ENCODE measurements at regions not wholly inside any gene's neighbourhood (a gene's known extent, or its start where the extent isn't known, plus 50 kb on each side); places are given as distances from the start of the nearest gene placed in this dataset.

DNA sequence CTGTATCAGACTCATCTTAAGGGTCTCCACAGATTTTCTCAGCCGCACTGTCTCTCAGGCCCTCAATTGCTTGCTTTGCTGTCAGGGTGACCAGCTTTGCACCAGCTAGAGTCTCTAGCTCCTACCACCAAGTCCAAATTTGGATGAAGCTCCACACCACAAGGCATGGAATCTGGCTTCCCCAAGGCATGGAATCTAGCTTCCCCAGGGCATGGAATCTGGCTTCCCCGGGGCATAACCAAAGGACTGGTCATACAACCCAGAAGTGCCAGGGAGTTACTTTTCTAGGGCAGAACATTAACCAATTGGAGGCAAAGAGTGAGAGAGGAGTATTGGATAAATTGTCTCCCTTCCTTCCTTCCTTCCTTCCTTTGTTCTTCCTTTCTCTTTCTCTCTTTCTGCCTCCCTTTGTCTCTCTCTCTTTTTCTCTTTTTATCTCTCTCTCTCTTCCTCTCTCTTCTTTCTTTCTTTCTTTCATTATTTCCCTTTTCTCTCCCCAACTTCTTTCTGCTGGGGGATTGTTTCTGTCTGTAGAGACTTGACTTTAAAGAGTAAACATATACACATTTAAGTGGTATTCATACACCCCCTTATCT, 76.9 kb upstream of the HAO2 start:
- Mint-ChIP-seq H3K36me3 (ENCODE audit: insufficient read depth) (no peaks in the 10 kb centered on the region), H3K4me3 (no peak overlapping the region), H3K27me3 (peaks cover 9% of the 10 kb centered on the region), H3K27ac (ENCODE audit: low read depth) (no peak overlapping the region), H3K9me3 (no peaks in the 10 kb centered on the region), H3K4me1 (no peaks in the 10 kb centered on the region)
- no peak for DNase-seq (ENCODE audit: low spot score in 2 of 2)
- no peak for ATAC-seq (replicated peaks; ENCODE audit: extremely low read depth, poor library complexity, severe bottlenecking)

DNA sequence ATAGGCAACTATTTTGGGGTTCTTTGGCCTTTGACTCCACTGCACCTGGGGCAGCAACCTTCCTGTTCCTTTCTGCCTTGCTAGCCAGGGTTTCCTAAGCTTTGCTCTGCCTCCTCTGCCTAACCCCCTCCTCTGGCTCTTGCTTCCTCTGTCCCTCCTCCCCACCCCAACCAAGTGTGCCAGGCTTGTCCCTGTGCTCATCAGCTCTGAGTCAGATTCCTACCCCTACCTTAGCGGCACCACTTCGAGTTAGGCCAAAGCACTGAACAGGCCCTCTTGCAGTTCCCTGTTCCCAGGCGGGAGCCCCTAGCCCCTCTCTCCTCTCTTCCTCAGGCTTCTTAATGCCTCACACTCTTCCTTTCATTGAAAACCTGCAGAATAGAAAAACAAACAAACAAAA, 74.8 kb upstream of the HAO2 start:
- Mint-ChIP-seq H3K9me3 (no peaks in the 10 kb centered on the region), H3K27ac (ENCODE audit: low read depth) (no peak overlapping the region), H3K27me3 (peaks cover 11% of the 10 kb centered on the region), H3K36me3 (ENCODE audit: insufficient read depth) (no peaks in the 10 kb centered on the region), H3K4me3 (no peak overlapping the region), H3K4me1 (no peaks in the 10 kb centered on the region)
- ATAC-seq (replicated peaks; ENCODE audit: extremely low read depth, poor library complexity, severe bottlenecking) (no peak), DNase-seq (ENCODE audit: low spot score in 2 of 2) (no peak)

DNA sequence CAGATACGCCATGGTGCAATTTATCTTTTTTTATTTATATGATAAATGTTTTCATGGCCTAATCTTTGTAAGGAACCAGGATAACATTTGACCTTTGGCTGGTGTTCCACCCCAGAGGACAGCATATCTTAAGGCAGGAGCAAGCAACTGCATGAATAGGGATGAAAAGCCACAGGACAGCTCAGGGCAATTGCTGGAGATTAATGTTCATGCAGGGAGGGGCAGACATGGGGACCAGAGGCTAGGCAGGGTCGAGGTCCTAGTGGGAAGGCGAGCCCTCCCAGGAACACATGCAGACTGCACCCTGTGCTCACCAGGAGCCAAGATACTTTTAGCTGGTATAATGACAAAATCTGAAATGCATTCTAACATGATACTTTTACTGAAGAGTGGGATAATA, 74.4 kb upstream of the HAO2 start:
- H3K4me3 Mint-ChIP-seq: no peak overlapping the region
- DNase-seq (ENCODE audit: low spot score in 2 of 2) (no peak), ATAC-seq (replicated peaks; ENCODE audit: extremely low read depth, poor library complexity, severe bottlenecking) (no peak)
- H3K27me3 Mint-ChIP-seq: peaks cover 11% of the 10 kb centered on the region
- H3K27ac Mint-ChIP-seq (ENCODE audit: low read depth): no peak overlapping the region
- H3K9me3 Mint-ChIP-seq: no peaks in the 10 kb centered on the region
- H3K36me3 Mint-ChIP-seq (ENCODE audit: insufficient read depth): no peaks in the 10 kb centered on the region
- H3K4me1 Mint-ChIP-seq: no peaks in the 10 kb centered on the region

DNA sequence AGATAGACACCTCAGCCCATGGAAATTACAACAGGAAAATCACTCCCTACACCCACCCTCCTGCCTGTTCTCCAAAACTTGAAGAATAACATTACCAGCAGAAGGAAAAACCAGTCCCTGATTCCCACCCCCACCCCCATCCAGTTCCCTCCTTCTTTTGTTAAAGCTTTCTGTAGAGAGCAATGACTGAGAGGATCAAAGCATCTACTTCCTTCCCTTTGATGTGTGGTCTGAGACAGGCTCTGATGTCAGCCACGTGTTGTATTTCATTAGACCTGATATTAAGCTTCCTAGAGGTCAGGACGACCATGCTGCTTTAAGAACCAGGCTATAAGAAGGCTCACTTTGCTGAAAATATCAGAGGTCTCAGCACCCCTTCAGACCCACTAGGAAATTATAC, 73.9 kb upstream of the HAO2 start:
- DNase-seq (ENCODE audit: low spot score in 2 of 2): no peak
- Mint-ChIP-seq H3K27me3 (peaks cover 11% of the 10 kb centered on the region), H3K36me3 (ENCODE audit: insufficient read depth) (no peaks in the 10 kb centered on the region), H3K9me3 (no peaks in the 10 kb centered on the region), H3K4me1 (no peaks in the 10 kb centered on the region), H3K27ac (ENCODE audit: low read depth) (no peak overlapping the region), H3K4me3 (no peak overlapping the region)
- no peak for ATAC-seq (replicated peaks; ENCODE audit: extremely low read depth, poor library complexity, severe bottlenecking)

DNA sequence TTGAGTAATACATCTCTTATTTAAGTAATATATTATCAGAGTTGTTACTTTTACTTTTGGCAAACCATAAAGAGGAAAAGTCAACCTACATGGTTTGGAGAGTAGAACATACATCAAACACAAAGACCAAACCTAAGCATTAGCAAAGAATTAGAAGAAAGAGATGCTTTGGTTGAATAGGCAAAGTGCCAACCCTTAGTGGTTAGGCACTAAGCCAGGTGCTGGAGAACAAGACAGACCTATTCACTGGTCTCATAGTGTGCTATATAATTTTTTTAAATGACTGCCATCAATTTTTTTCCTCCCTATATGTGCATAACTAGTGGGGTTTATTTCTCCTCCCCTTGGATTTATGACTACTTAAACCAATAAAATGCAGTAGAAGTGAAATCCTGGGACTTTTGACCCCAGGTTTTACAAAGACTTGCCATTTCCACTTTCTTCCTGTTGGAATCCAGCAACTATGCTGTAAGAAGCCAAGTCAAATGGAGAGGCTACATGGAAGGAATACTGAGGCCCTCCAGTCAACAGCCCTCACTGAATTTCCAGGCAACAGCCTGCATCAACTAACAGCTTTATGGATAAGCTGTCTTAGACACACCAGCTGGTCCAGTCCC, 69.8 kb upstream of the HAO2 start:
- H3K4me1 Mint-ChIP-seq: no peaks in the 10 kb centered on the region
- no peaks in the 10 kb centered on the region for H3K36me3 Mint-ChIP-seq (ENCODE audit: insufficient read depth)
- H3K27me3 Mint-ChIP-seq: peaks cover 11% of the 10 kb centered on the region
- H3K27ac Mint-ChIP-seq (ENCODE audit: low read depth): no peak overlapping the region
- no peak overlapping the region for H3K4me3 Mint-ChIP-seq
- DNase-seq (ENCODE audit: low spot score in 2 of 2) (no peak), ATAC-seq (replicated peaks; ENCODE audit: extremely low read depth, poor library complexity, severe bottlenecking) (no peak)
- no peaks in the 10 kb centered on the region for H3K9me3 Mint-ChIP-seq

DNA sequence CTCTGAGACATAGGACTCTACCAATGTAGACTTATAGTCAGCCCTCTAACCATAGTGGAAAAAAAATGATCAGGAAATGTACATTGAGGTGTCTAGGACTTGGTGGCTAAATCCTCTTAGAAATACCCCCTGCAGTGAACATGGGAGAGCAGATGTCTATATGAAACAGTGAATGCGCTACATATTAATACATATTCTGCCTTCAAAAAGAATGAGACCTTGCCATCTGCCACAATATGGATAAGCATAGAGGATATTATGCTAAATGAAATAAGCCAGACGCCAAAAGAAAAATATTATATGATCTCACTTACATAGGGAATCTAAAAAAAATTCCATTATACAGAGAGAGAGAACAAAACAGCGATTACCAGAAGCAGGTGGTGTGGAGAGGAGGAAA, 66.6 kb upstream of the HAO2 start:
- Mint-ChIP-seq H3K27ac (ENCODE audit: low read depth) (no peak overlapping the region), H3K4me1 (no peaks in the 10 kb centered on the region), H3K27me3 (peaks cover 20% of the 10 kb centered on the region), H3K4me3 (no peak overlapping the region), H3K9me3 (no peaks in the 10 kb centered on the region), H3K36me3 (ENCODE audit: insufficient read depth) (no peaks in the 10 kb centered on the region)
- no peak for DNase-seq (ENCODE audit: low spot score in 2 of 2)
- no peak for ATAC-seq (replicated peaks; ENCODE audit: extremely low read depth, poor library complexity, severe bottlenecking)

DNA sequence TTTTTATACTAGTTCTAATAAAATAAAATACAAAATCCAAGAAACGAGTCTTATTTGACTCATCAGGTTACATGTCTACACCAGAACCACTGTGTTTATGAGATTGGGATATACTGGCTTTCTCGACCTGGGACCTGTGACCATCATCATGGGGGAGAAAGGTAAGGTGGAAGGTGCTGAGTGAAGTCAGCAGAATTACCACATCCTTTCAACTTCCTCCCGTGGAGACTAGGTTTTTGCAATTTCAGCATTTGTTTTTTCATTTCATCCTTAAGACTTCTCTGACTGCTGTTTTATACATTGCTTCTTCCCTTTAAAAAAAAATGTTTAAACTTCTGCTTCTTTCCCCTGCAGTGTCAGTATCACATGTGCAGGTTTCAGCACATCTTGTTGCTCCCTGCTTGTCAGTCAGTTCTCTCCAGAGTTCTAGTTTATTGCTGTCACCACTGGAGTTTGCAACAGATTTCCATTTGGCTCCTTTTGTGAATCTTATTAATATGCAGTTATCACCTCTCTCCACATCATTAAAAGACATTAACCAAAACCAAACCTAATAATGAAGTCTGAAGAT, 60.4 kb upstream of the HAO2 start:
- ATAC-seq (replicated peaks; ENCODE audit: extremely low read depth, poor library complexity, severe bottlenecking): no peak
- Mint-ChIP-seq H3K4me1 (no peaks in the 10 kb centered on the region), H3K27ac (ENCODE audit: low read depth) (no peak overlapping the region), H3K4me3 (no peak overlapping the region), H3K9me3 (no peaks in the 10 kb centered on the region), H3K27me3 (peaks cover 44% of the 10 kb centered on the region), H3K36me3 (ENCODE audit: insufficient read depth) (no peaks in the 10 kb centered on the region)
- DNase-seq (ENCODE audit: low spot score in 2 of 2): no peak

DNA sequence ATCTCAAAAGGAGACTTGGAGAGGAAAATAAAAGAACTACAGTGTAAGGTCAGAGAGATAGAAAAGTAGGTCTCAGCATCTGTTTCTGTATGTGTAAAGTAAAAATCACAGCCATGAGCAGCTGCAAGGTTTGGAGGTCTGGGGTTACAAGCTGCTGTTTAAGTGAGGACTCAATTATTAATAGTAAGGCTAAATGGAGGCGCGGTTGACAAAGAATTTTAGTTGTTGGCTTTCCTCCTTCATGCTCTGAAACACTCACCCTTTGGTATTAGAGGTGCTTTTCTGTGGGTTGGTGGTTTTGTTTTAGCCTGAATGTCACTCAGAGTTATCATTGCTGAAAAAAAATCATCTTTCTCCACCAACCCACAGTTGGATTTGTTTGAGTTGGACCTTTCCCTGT, 59.8 kb upstream of the HAO2 start:
- no peak for DNase-seq (ENCODE audit: low spot score in 2 of 2)
- H3K36me3 Mint-ChIP-seq (ENCODE audit: insufficient read depth): no peaks in the 10 kb centered on the region
- no peak for ATAC-seq (replicated peaks; ENCODE audit: extremely low read depth, poor library complexity, severe bottlenecking)
- peaks cover 49% of the 10 kb centered on the region for H3K27me3 Mint-ChIP-seq
- H3K9me3 Mint-ChIP-seq: no peaks in the 10 kb centered on the region
- H3K4me3 Mint-ChIP-seq: no peak overlapping the region
- no peak overlapping the region for H3K27ac Mint-ChIP-seq (ENCODE audit: low read depth)
- H3K4me1 Mint-ChIP-seq: no peaks in the 10 kb centered on the region

DNA sequence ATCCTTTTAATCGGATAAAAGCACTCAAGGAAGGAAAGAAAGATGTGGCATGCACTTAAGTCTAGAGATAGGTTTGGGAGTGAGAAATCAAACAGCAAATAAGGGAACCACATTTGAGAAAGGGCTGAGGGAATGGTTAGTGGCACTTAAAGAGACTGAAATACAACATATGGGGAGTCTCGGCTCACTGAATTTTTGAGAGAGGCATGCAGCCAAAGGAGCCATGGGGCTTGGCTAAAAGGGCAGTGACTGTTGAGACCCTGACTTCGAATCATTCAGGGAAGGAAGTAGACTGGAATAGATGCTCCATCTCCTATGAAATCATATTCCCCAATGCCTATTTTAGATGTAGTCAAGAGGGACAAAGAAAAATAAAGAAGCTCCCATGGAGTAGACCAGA, 58.3 kb upstream of the HAO2 start:
- Mint-ChIP-seq H3K4me1 (no peaks in the 10 kb centered on the region), H3K9me3 (no peaks in the 10 kb centered on the region), H3K36me3 (ENCODE audit: insufficient read depth) (no peaks in the 10 kb centered on the region), H3K27me3 (peaks cover 55% of the 10 kb centered on the region), H3K4me3 (no peak overlapping the region), H3K27ac (ENCODE audit: low read depth) (no peak overlapping the region)
- DNase-seq (ENCODE audit: low spot score in 2 of 2): no peak
- no peak for ATAC-seq (replicated peaks; ENCODE audit: extremely low read depth, poor library complexity, severe bottlenecking)

DNA sequence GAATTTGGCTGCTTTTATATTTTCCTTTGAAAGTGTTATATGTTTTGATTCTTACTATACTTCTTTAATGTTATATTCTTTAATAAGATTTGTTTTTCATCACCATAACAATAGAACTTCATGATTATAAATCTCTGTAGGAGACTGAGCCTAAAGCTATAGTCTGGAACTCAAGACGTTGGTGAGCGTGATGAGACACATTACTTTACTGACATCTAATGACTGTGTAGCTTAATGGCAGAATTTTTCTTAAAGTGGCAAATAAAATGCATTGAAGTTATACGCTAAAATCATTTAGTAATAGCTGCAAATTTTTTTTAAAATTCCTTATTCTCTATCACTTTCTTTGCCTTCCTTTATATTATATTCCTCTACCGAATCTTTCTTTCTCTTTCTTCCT, 56.1 kb upstream of the HAO2 start:
- no peaks in the 10 kb centered on the region for H3K36me3 Mint-ChIP-seq (ENCODE audit: insufficient read depth)
- peaks cover 40% of the 10 kb centered on the region for H3K27me3 Mint-ChIP-seq
- no peak for DNase-seq (ENCODE audit: low spot score in 2 of 2)
- H3K27ac Mint-ChIP-seq (ENCODE audit: low read depth): no peak overlapping the region
- ATAC-seq (replicated peaks; ENCODE audit: extremely low read depth, poor library complexity, severe bottlenecking): no peak
- H3K4me3 Mint-ChIP-seq: no peak overlapping the region
- no peaks in the 10 kb centered on the region for H3K4me1 Mint-ChIP-seq
- H3K9me3 Mint-ChIP-seq: no peaks in the 10 kb centered on the region

DNA sequence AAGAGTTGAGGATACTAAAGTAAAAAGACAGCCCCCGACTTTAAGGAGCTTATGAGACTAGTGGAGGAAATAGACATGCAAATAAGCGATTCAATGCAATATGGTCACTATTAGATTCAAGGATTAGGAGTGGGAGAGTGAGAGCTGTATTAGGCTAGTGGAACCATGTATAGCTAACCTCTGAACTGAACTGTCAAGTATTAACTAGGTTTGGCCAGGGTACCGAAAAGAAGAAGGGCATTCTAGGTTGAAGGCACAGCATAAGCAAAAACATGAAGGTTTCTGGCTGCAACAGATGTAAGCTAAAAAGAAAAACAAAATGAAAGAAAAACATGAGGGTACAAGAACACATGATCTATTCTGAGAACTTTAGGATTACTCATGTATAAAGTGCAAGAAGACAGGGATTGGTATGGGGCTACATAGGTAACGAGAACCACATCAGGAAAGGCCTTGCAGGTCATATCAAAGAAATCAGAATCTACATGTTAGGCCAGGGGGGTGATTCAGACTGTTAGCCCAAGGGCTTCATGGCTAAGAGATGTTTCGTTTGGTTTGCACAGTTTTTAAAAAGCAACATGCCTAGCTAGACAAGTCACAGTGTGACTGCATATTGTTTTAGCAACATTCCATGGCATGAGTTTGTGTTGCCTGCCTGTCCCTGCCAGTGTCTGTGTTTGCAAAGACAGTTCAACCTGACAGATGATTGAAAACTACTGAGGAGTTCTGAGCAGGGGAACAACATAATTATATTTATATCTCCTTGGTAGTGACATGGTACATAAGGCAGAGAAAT, 54.4 kb upstream of the HAO2 start:
- H3K36me3 Mint-ChIP-seq (ENCODE audit: insufficient read depth): no peaks in the 10 kb centered on the region
- DNase-seq (ENCODE audit: low spot score in 2 of 2) (no peak), ATAC-seq (replicated peaks; ENCODE audit: extremely low read depth, poor library complexity, severe bottlenecking) (no peak)
- no peaks in the 10 kb centered on the region for H3K9me3 Mint-ChIP-seq
- no peaks in the 10 kb centered on the region for H3K4me1 Mint-ChIP-seq
- H3K27me3 Mint-ChIP-seq: peaks cover 25% of the 10 kb centered on the region
- no peak overlapping the region for H3K4me3 Mint-ChIP-seq
- H3K27ac Mint-ChIP-seq (ENCODE audit: low read depth): no peak overlapping the region

DNA sequence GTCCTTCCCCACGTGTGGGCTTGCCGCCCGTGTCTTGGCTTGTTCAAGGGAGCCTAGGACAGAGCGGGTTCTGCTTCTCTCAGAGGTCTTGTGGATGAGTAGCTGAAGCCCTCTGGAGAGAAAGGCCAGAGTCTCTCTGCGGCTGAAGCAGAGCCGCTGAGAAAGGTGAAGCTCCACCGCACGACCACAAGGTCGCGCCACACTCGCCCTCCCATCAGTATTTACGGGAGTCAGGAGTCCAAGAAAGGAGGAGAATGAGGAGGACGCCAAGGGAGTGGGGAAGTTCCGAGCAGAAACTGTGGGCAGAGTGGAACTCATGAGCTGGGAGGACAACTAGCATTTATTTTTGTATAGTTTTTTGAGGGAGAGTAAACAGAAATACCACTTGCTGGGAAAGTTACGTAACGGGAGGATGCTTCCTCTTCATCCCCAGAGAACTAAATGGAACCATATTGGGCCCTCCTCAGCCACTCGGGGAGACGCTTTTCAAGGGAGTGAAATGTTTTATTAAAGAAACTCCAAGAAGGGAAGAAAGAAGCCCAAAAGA, 51.6 kb upstream of the HAO2 start:
- ATAC-seq (replicated peaks; ENCODE audit: extremely low read depth, poor library complexity, severe bottlenecking): no peak
- H3K4me3 Mint-ChIP-seq: no peak overlapping the region
- peaks cover 11% of the 10 kb centered on the region for H3K27me3 Mint-ChIP-seq
- no peaks in the 10 kb centered on the region for H3K4me1 Mint-ChIP-seq
- DNase-seq (ENCODE audit: low spot score in 2 of 2): no peak
- no peaks in the 10 kb centered on the region for H3K9me3 Mint-ChIP-seq
- H3K36me3 Mint-ChIP-seq (ENCODE audit: insufficient read depth): no peaks in the 10 kb centered on the region
- no peak overlapping the region for H3K27ac Mint-ChIP-seq (ENCODE audit: low read depth)

Measured in central memory CD8-positive, alpha-beta T cell (primary cell).